ENCODE measurements at regions not wholly inside any gene's neighbourhood (a gene's known extent, or its start where the extent isn't known, plus 50 kb on each side); places are given as distances from the start of the nearest gene placed in this dataset.

DNA sequence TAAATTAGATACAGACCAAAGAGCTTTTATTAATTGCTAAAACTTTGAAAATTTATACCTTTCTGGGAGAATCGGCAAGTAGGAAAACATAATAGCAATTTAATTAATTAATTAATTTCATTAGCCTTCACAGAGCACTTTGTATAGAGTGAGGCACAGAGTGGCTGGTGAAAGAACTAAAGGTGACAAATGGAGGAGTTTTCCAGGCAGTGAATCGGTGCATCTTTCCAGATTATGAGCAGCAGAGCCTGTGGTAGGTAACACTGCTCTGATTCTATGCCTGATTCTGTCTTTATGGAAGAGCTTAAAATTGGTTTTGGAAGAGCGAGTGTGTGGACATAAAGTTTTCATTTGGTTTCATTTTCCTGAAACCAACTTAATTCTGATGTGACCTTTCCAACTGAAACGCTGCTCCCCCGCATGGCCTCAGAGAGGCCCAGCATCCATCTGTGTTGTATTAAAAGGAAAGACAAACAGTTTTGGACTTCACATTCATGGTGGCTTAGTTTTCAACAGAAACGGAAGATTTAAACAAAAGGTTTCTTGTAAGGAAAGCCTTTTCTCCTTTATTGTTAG lies 188.9 kb upstream of the RPS23 start:
- TF ChIP-seq CTCF (conservative IDR thresholded peaks at IDR 0.05; ENCODE audit: low read length) (no peak), EZH2phosphoT487 (IDR thresholded peaks at IDR 0.05; ENCODE audit: borderline replicate concordance) (no peak)

Data from Loucy (cell line).